ENCODE measurements at regions not wholly inside any gene's neighbourhood (a gene's known extent, or its start where the extent isn't known, plus 50 kb on each side); places are given as distances from the start of the nearest gene placed in this dataset.
"Not testable (repeated sequence)": the region's sequence is repeated elsewhere in the genome, so short reads cannot be mapped to it uniquely, and the experiment has no call there.

DNA sequence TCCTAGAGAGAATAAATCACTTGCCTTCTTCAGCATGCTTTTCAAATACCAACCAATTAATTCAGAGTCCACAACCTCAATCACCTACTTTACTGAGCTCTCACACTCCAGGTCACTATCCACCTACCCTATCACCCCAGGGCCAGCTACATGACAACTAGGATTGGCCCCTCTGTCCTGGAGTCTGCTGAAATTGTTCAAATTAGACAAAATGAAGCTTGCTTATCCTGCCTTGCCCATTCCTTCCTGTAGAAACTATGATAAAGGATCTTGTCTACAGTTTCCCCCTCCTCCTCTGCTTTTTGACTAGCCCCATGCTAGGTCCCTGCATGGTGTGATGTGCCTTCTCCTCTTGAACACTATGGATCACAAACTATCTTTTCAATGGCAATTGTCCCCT lies 94.5 kb downstream of the JRKL start:
- no peaks in the 10 kb centered on the region for H4K20me1 ChIP-seq (ENCODE audit: low read depth)
- H3K36me3 ChIP-seq, result no peaks in the 10 kb centered on the region
- no peak for DNase-seq (ENCODE audit: low spot score)
- no peak overlapping the region for H2AFZ ChIP-seq (replicated peaks)
- H3K27me3 Mint-ChIP-seq (ENCODE audit: insufficient read depth, low read depth), result peaks cover 2% of the 10 kb centered on the region
- no peaks in the 10 kb centered on the region for H3F3A ChIP-seq (ENCODE audit: low read depth)
- H3K4me1 Mint-ChIP-seq, result no peaks in the 10 kb centered on the region
- no peaks in the 10 kb centered on the region for H3K36me3 Mint-ChIP-seq
- no peaks in the 10 kb centered on the region for H3K4me1 ChIP-seq
- no peaks in the 10 kb centered on the region for H3K27me3 ChIP-seq
- H3K27ac ChIP-seq, result no peak overlapping the region
- TF ChIP-seq EZH2phosphoT487 (IDR thresholded peaks at IDR 0.05) (no peak), EZH2 (IDR thresholded peaks at IDR 0.05) (no peak)
- TF ChIP-seq, protein P1, sequence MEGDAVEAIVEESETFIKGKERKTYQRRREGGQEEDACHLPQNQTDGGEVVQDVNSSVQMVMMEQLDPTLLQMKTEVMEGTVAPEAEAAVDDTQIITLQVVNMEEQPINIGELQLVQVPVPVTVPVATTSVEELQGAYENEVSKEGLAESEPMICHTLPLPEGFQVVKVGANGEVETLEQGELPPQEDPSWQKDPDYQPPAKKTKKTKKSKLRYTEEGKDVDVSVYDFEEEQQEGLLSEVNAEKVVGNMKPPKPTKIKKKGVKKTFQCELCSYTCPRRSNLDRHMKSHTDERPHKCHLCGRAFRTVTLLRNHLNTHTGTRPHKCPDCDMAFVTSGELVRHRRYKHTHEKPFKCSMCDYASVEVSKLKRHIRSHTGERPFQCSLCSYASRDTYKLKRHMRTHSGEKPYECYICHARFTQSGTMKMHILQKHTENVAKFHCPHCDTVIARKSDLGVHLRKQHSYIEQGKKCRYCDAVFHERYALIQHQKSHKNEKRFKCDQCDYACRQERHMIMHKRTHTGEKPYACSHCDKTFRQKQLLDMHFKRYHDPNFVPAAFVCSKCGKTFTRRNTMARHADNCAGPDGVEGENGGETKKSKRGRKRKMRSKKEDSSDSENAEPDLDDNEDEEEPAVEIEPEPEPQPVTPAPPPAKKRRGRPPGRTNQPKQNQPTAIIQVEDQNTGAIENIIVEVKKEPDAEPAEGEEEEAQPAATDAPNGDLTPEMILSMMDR (IDR thresholded peaks at IDR 0.05), result no peak
- no peak overlapping the region for H3K9ac ChIP-seq
- H3K9me3 ChIP-seq (ENCODE audit: low read depth), result no peaks in the 10 kb centered on the region
- no peak overlapping the region for H3K27ac Mint-ChIP-seq
- no peak overlapping the region for H3K4me3 ChIP-seq
- no peak overlapping the region for H3K4me2 ChIP-seq
- H3K4me3 Mint-ChIP-seq, result no peak overlapping the region
- H3K79me2 ChIP-seq (ENCODE audit: low read depth), result no peaks in the 10 kb centered on the region
- H3K9me3 Mint-ChIP-seq, result no peaks in the 10 kb centered on the region

DNA sequence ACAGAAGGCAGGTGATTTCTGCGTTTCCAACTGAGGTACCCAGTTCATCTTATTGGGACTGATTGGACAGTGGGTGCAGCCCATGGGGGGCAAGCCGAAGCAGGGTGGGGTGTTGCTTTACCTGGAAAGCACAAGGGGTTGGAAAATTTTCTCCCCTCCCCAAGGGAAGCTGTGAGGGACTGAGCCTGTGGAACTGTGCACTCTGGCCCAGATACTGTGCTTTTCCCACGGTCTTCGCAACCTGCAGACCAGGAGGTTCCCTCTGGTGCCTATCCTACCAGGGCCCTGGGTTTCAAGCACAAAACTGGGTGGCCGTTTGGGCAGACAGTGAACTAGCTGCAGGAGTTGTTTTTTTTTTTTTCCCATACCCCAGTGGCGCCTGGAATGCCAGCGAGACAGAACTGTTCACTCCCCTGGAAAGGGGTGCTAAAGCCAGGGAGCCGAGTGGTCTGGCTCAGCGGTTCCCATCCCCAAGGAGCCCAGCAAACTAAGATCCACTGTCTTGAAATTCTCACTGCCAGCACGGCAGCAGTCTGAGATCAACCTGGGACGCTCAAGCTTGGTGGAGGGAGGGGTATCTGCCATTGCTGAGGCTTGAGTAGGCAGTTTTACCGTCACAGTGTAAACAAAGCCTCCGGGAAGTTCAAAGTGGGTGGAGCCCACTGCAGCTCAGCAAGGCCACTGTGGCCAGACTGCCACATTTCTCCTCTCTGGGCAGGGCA lies 97.2 kb downstream of the JRKL start:
- H3K4me3 ChIP-seq, result no peak overlapping the region
- Mint-ChIP-seq H3K9me3 (no peaks in the 10 kb centered on the region), H3K27ac (no peak overlapping the region), H3K4me3 (no peak overlapping the region), H3K36me3 (no peaks in the 10 kb centered on the region), H3K4me1 (no peaks in the 10 kb centered on the region), H3K27me3 (ENCODE audit: insufficient read depth, low read depth) (peaks cover 2% of the 10 kb centered on the region)
- H3K36me3 ChIP-seq, result no peaks in the 10 kb centered on the region
- TF ChIP-seq, protein P1 (IDR thresholded peaks at IDR 0.05), result no peak
- TF ChIP-seq EZH2 (IDR thresholded peaks at IDR 0.05), result no peak
- no peak for TF ChIP-seq EZH2phosphoT487 (IDR thresholded peaks at IDR 0.05)
- H2AFZ ChIP-seq (replicated peaks), result peak overlapping the region; percentile 66
- H3K4me1 ChIP-seq, result no peaks in the 10 kb centered on the region
- no peaks in the 10 kb centered on the region for H3K27me3 ChIP-seq
- no peaks in the 10 kb centered on the region for H4K20me1 ChIP-seq (ENCODE audit: low read depth)
- H3K9ac ChIP-seq, result no peak overlapping the region
- H3F3A ChIP-seq (ENCODE audit: low read depth), result no peaks in the 10 kb centered on the region
- peak; percentile 20 for DNase-seq (ENCODE audit: low spot score)
- no peak overlapping the region for H3K27ac ChIP-seq
- H3K4me2 ChIP-seq, result no peak overlapping the region
- H3K9me3 ChIP-seq (ENCODE audit: low read depth), result no peaks in the 10 kb centered on the region
- no peaks in the 10 kb centered on the region for H3K79me2 ChIP-seq (ENCODE audit: low read depth)

- not testable (repeated sequence) for H3K27ac ChIP-seq; H2AFZ ChIP-seq (replicated peaks); H3K9me3 Mint-ChIP-seq; H3K27me3 ChIP-seq; H3K9me3 ChIP-seq (ENCODE audit: low read depth); H4K20me1 ChIP-seq (ENCODE audit: low read depth); H3K36me3 ChIP-seq; H3K4me3 Mint-ChIP-seq; H3K79me2 ChIP-seq (ENCODE audit: low read depth); H3K4me1 Mint-ChIP-seq; H3K27ac Mint-ChIP-seq; H3K36me3 Mint-ChIP-seq; H3K4me2 ChIP-seq; DNase-seq (ENCODE audit: low spot score); H3K27me3 Mint-ChIP-seq (ENCODE audit: insufficient read depth, low read depth); H3F3A ChIP-seq (ENCODE audit: low read depth); H3K4me3 ChIP-seq; H3K9ac ChIP-seq; H3K4me1 ChIP-seq
Measured at GRCh38 chr11:96488911-96489310, 99.1 kb downstream of the JRKL start.

- Histone ChIP-seq H3K36me3 (no peaks in the 10 kb centered on the region), H3K4me1 (no peaks in the 10 kb centered on the region), H3K79me2 (ENCODE audit: low read depth) (no peaks in the 10 kb centered on the region), H3K9ac (no peak overlapping the region), H3K27me3 (no peaks in the 10 kb centered on the region), H3K9me3 (ENCODE audit: low read depth) (no peaks in the 10 kb centered on the region), H3F3A (ENCODE audit: low read depth) (no peaks in the 10 kb centered on the region), H4K20me1 (ENCODE audit: low read depth) (no peaks in the 10 kb centered on the region), H3K4me3 (no peak overlapping the region), H3K4me2 (no peak overlapping the region), H2AFZ (replicated peaks) (no peak overlapping the region), H3K27ac (no peak overlapping the region)
- no peak for DNase-seq (ENCODE audit: low spot score)
- Mint-ChIP-seq H3K9me3 (peaks cover 3% of the 10 kb centered on the region), H3K27me3 (ENCODE audit: insufficient read depth, low read depth) (peaks cover 4% of the 10 kb centered on the region), H3K36me3 (no peaks in the 10 kb centered on the region), H3K4me3 (no peak overlapping the region), H3K27ac (no peak overlapping the region), H3K4me1 (no peaks in the 10 kb centered on the region)
- TF ChIP-seq, protein P1 (IDR thresholded peaks at IDR 0.05), result no peak
- no peak for TF ChIP-seq EZH2 (IDR thresholded peaks at IDR 0.05)
- TF ChIP-seq EZH2phosphoT487 (IDR thresholded peaks at IDR 0.05), result no peak
Measured at GRCh38 chr11:96500440-96500839, 110.6 kb downstream of the JRKL start.
